Coronary artery (tissue), 2 donors: ENCODE measurements at regions not wholly inside any gene's neighbourhood (a gene's known extent, or its start where the extent isn't known, plus 50 kb on each side); places are given as distances from the start of the nearest gene placed in this dataset.

Source experiments
- DNase-seq: peaks from one replicate; pipeline ENCODE4 v3.0.0-alpha.2; 2017; ENCODE audit warnings: low spot score
- H3K27ac ChIP-seq, 2 donors: fragments of 200-600 bp; sonication (generic); one replicate each; pipeline ENCODE4 v1.5.1; 2016 to 2019
- H3K4me3 ChIP-seq: fragments of 200-600 bp; sonication (generic); 2 replicates; pipeline ENCODE4 v1.5.1; 2016; ENCODE audit warnings: mild to moderate bottlenecking, moderate library complexity
- CTCF ChIP-seq: fragments of 200-600 bp; sonication (generic); IDR thresholded peaks from one replicate; pipeline ENCODE4 v1.5.1; 2019; ENCODE audit warnings: antibody characterized with exemption

DNA sequence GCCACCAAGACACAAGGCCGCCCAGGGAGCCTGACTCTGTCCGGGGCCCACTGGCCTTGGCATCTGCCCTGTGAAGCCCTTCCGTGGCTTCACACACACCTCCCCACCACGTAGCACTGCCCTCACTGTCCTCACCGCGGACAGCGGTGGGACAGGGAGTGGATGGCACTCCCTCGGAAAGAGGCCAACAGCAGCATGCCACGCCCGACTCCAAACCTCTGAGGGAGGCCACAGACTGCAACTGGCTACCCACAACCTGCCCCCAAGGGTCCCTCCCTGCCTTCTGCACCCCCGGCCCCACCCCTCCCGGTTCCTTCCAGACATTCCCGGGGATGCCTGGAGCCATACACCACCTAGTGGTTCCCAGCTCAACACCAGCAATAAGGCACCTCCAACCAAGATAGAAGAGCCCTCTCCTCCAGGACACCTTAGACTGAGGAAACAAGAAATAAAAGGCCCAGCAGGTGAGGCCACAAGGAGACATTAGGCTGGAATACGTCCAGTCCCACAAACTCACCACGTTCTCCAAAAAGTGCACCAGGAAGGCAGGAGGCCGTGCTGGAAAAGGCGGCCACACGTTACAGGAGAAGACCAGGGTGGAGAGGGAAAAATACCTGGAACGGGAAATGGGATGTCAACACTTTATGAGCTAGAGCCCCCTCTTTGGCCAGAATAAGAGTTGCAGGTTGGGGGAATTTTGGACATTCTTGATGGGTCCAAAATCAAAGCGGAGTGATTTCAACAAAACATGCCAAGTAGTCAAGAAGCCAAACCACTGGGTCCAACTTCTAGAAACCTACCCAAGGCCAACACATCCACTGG lies 310.0 kb downstream of the SOX9 start:
- Histone ChIP-seq H3K27ac (no peak overlapping the region), H3K4me3 (no peak overlapping the region)
- no peak for TF ChIP-seq CTCF
- no peak for DNase-seq

GRCh38 chr17:72432143-72432621 lies 311.4 kb downstream of the SOX9 start:
- no peak overlapping the region for H3K4me3 ChIP-seq
- DNase-seq: no peak
- TF ChIP-seq CTCF: no peak
- H3K27ac ChIP-seq: no peak overlapping the region

GRCh38 chr17:72432881-72433280 lies 312.1 kb downstream of the SOX9 start:
- no peak overlapping the region for H3K27ac ChIP-seq
- DNase-seq: no peak
- no peak overlapping the region for H3K4me3 ChIP-seq
- no peak for TF ChIP-seq CTCF

- no peak for DNase-seq
- no peak for TF ChIP-seq CTCF
- H3K27ac ChIP-seq: no peak overlapping the region
- H3K4me3 ChIP-seq: no peak overlapping the region
These were observed 313.0 kb downstream of the SOX9 start for GRCh38 chr17:72433797-72434196.

GRCh38 chr17:72434581-72434980 lies 313.8 kb downstream of the SOX9 start:
- Histone ChIP-seq H3K27ac (no peak overlapping the region), H3K4me3 (no peak overlapping the region)
- DNase-seq: no peak
- TF ChIP-seq CTCF: no peak

DNA sequence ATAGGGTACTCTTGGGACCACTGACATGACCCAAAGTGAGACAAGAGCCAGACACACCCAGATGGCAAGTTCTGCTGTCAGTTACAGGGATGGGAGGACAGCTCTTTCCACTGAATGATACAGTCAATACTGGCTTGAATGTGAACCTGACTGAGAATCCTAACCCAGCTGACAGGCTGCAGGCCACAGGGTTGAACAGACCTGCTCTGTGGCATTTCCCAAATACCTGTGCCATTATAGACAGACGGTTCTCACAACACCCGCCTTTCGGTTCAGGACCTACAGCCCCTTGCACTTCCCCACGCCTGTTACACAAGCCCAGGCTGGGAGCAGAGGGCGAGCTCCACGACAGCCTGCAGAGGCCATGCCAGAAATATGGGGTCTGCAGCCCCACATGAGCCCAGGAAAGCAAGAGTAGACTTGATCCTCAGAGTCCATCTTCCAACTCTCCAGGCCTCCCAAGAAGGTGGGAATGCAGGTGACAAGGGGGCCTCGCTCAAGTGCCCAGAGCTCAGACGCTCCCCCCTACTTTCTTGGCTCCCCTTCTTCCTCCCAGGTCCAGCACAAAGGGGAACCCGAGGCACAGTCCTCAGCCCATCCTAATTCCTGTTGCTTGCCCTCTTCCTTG lies 314.3 kb downstream of the SOX9 start:
- H3K4me3 ChIP-seq: no peak overlapping the region
- no peak overlapping the region for H3K27ac ChIP-seq
- no peak for DNase-seq
- no peak for TF ChIP-seq CTCF

GRCh38 chr17:72438783-72439182 lies 318.0 kb downstream of the SOX9 start:
- TF ChIP-seq CTCF: no peak
- Histone ChIP-seq H3K27ac (no peak overlapping the region), H3K4me3 (no peak overlapping the region)
- no peak for DNase-seq
